PC-9 (cell line): ENCODE measurements at regions not wholly inside any gene's neighbourhood (a gene's known extent, or its start where the extent isn't known, plus 50 kb on each side); places are given as distances from the start of the nearest gene placed in this dataset.

ENCODE experiments used
- BruUV-seq: library from RNA; stranded (reverse); fragments of 400-500 nt; replicated peaks from 2 replicates; lab custom pipeline; 2021; lab: Mats Ljungman, UMichigan
- CTCF ChIA-PET: fragments of 300-600 bp; sonication (Branson Sonifier 250); formaldehyde crosslinking; loops from one replicate; lab custom pipeline; 2022; ENCODE audit warnings: antibody characterized with exemption; lab: Charles Lee
- POLR2A ChIA-PET: fragments of 300-600 bp; sonication (Branson Sonifier 250); formaldehyde crosslinking; loops from one replicate; lab custom pipeline; 2022; ENCODE audit warnings: antibody characterized with exemption; ENCODE audit not compliant: unreplicated experiment; lab: Charles Lee
- DNase-seq, 2 experiments: peaks; one replicate each; pipeline versions ENCODE4 v3.0.0 to v3.0.0-alpha.2; 2015 to 2022; ENCODE audit warnings: mixed read lengths in 1 of 2
- H2AFZ ChIP-seq: fragments of 200-600 bp; sonication (generic); 2 replicates; pipeline ENCODE4 v1.8.1; 2017; ENCODE audit warnings: antibody characterized with exemption
- H3F3A ChIP-seq: fragments of 200-600 bp; sonication (generic); 2 replicates; pipeline ENCODE4 v1.8.1; 2017; ENCODE audit warnings: antibody characterized with exemption, mild to moderate bottlenecking, low read depth; ENCODE audit not compliant: insufficient read depth
- H3K27ac ChIP-seq: fragments of 200-600 bp; sonication (generic); 2 replicates; pipeline ENCODE4 v1.6.1; 2016; ENCODE audit warnings: mixed run types
- H3K27me3 ChIP-seq: fragments of 200-600 bp; sonication (generic); 2 replicates; pipeline ENCODE4 v1.6.1; 2016; ENCODE audit warnings: low read depth, mixed run types; ENCODE audit not compliant: insufficient read depth
- H3K36me3 ChIP-seq: fragments of 200-600 bp; sonication (generic); 2 replicates; pipeline ENCODE4 v1.6.1; 2016; ENCODE audit warnings: low read depth, mixed run types
- H3K4me1 ChIP-seq: fragments of 200-600 bp; sonication (generic); replicated peaks from 2 replicates; pipeline ENCODE4 v1.6.1; 2016; ENCODE audit warnings: mixed run types; ENCODE audit not compliant: insufficient read depth
- H3K4me2 ChIP-seq: fragments of 200-600 bp; sonication (generic); 2 replicates; pipeline ENCODE4 v1.6.1; 2017; ENCODE audit warnings: mixed run types
- H3K4me3 ChIP-seq: fragments of 200-600 bp; sonication (generic); 2 replicates; pipeline ENCODE4 v1.6.1; 2016; ENCODE audit warnings: mixed run types
- H3K79me2 ChIP-seq: fragments of 200-600 bp; sonication (generic); 2 replicates; pipeline ENCODE4 v1.6.1; 2017; ENCODE audit warnings: low read depth, mixed run types
- H3K9me2 ChIP-seq: fragments of 200-600 bp; sonication (generic); 2 replicates; pipeline ENCODE4 v1.8.1; 2017; ENCODE audit warnings: mild to moderate bottlenecking; ENCODE audit not compliant: insufficient read depth
- H3K9me3 ChIP-seq: fragments of 200-600 bp; sonication (generic); 2 replicates; pipeline ENCODE4 v1.8.1; 2016; ENCODE audit warnings: low read depth; ENCODE audit not compliant: insufficient read depth
- H4K20me1 ChIP-seq: fragments of 200-600 bp; sonication (generic); 2 replicates; pipeline ENCODE4 v1.8.1; 2017; ENCODE audit not compliant: insufficient read depth
- CTCF ChIP-seq: fragments of 200-600 bp; sonication (generic); conservative IDR thresholded peaks from 2 replicates; pipeline ENCODE4 v1.6.1; 2017; ENCODE audit warnings: mixed run types, antibody characterized with exemption, mild to moderate bottlenecking, moderate library complexity
- EZH2 ChIP-seq: fragments of 200-600 bp; sonication (generic); IDR thresholded peaks from 2 replicates; pipeline ENCODE4 v1.8.0; 2017; ENCODE audit warnings: antibody characterized with exemption, low read depth
- intact Hi-C: fragments of 100-400 bp; cut with micrococcal nuclease; formaldehyde crosslinking; loops from one replicate; pipeline ENCODE4 v1.10.0; 2022; ENCODE audit not compliant: unreplicated experiment

- no peak for TF ChIP-seq CTCF
- no peak for TF ChIP-seq EZH2
- Histone ChIP-seq H4K20me1 (no peaks in the 10 kb centered on the region), H3K9me3 (no peaks in the 10 kb centered on the region), H3K27ac (peak overlapping the region; percentile 66), H3K4me2 (peak overlapping the region; percentile 55), H3K27me3 (no peaks in the 10 kb centered on the region), H3K79me2 (no peaks in the 10 kb centered on the region), H3K36me3 (no peaks in the 10 kb centered on the region), H2AFZ (no peak overlapping the region), H3F3A (0 out of 2 replicates have a peak, but pooled peaks cover 6% of the 10 kb centered on the region), H3K9me2 (no peaks in the 10 kb centered on the region), H3K4me1 (peaks cover 27% of the 10 kb centered on the region), H3K4me3 (no peak overlapping the region)
- no TSS peak for BruUV-seq
- ChIA-PET POLR2A (interaction anchor here (0.8 kb wide), 1 partner anchor 71 kb away, joined by 5 read pairs; no protein-coding TSS in a partner anchor), CTCF (interaction anchor here (0.8 kb wide), 1 partner anchor 472 kb away, joined by 4 read pairs; no protein-coding TSS in a partner anchor)
- intact Hi-C loops = no loop called here
- DNase-seq = peak; percentile 65 to 69
Measured at GRCh38 chr1:29639156-29639736, 402.9 kb downstream of the PTPRU start.

GRCh38 chr1:29638281-29638680, 402.0 kb downstream of the PTPRU start:
- intact Hi-C loops = no loop called here
- no peaks in the 10 kb centered on the region for H3K27me3 ChIP-seq
- POLR2A ChIA-PET = no interaction called here

GRCh38 chr1:29636936-29637335, 400.6 kb downstream of the PTPRU start:
- Histone ChIP-seq H3K27me3 (no peaks in the 10 kb centered on the region), H3K4me2 (no peak overlapping the region), H3K9me2 (no peaks in the 10 kb centered on the region), H2AFZ (no peak overlapping the region), H3K4me3 (no peak overlapping the region), H3K79me2 (no peaks in the 10 kb centered on the region), H3K27ac (no peak overlapping the region), H3K9me3 (no peaks in the 10 kb centered on the region), H3F3A (0 out of 2 replicates have a peak, but pooled peaks cover 6% of the 10 kb centered on the region), H3K36me3 (no peaks in the 10 kb centered on the region), H3K4me1 (peaks cover 27% of the 10 kb centered on the region), H4K20me1 (no peaks in the 10 kb centered on the region)
- no TSS peak for BruUV-seq
- DNase-seq = no peak
- CTCF ChIA-PET = interaction anchor here (0.7 kb wide), 1 partner anchor 391 kb away, joined by 4 read pairs; no protein-coding TSS in a partner anchor
- TF ChIP-seq CTCF (no peak), EZH2 (no peak)
- POLR2A ChIA-PET = no interaction called here
- intact Hi-C loops = no loop called here

More at GRCh38 chr1:29638281-29638680, 402.0 kb downstream of the PTPRU start:
- no peak overlapping the region for H3K4me3 ChIP-seq
- H3K36me3 ChIP-seq = no peaks in the 10 kb centered on the region
- no TSS peak for BruUV-seq
- CTCF ChIA-PET = no interaction called here
- H3F3A ChIP-seq = 0 out of 2 replicates have a peak, but pooled peaks cover 6% of the 10 kb centered on the region
- DNase-seq = no peak
- peaks cover 27% of the 10 kb centered on the region for H3K4me1 ChIP-seq
- H2AFZ ChIP-seq = no peak overlapping the region
- TF ChIP-seq EZH2 (no peak), CTCF (no peak)
- H3K9me2 ChIP-seq = no peaks in the 10 kb centered on the region
- no peaks in the 10 kb centered on the region for H3K79me2 ChIP-seq
- H4K20me1 ChIP-seq = no peaks in the 10 kb centered on the region
- H3K27ac ChIP-seq = no peak overlapping the region
- H3K4me2 ChIP-seq = no peak overlapping the region
- H3K9me3 ChIP-seq = no peaks in the 10 kb centered on the region
